Liver (tissue), 8 donors: ENCODE measurements at regions not wholly inside any gene's neighbourhood (a gene's known extent, or its start where the extent isn't known, plus 50 kb on each side); places are given as distances from the start of the nearest gene placed in this dataset.

ENCODE experiments used
- DNase-seq: peaks from one replicate; pipeline ENCODE4 v3.0.0-alpha.2; 2017; ENCODE audit warnings: low spot score
- H3K27ac ChIP-seq, 2 donors: one replicate each; pipeline ENCODE4 v1.7.0; 2013; ENCODE audit warnings: inconsistent platforms in 2 of 2, low read length in 2 of 2, control low read depth in 1 of 2, low read depth in 1 of 2, mild to moderate bottlenecking in 1 of 2
- H3K27me3 ChIP-seq, 4 donors: one replicate each; pipeline versions ENCODE4 v1.6.1 to v1.7.0; 2013; ENCODE audit warnings: low read length in 3 of 4, inconsistent platforms in 1 of 4, mild to moderate bottlenecking in 1 of 4, moderate library complexity in 1 of 4; ENCODE audit not compliant: control insufficient read depth in 4 of 4, insufficient read depth in 4 of 4
- H3K36me3 ChIP-seq, 4 donors: one replicate each; pipeline versions ENCODE4 v1.6.1 to v1.7.0; 2013; ENCODE audit warnings: low read length in 3 of 4, mild to moderate bottlenecking in 3 of 4, low read depth in 1 of 4, moderate library complexity in 1 of 4; ENCODE audit not compliant: control insufficient read depth in 4 of 4, insufficient read depth in 3 of 4
- H3K4me1 ChIP-seq, 4 donors: one replicate each; pipeline versions ENCODE4 v1.6.1 to v1.7.0; 2013; ENCODE audit warnings: low read length in 3 of 4, mild to moderate bottlenecking in 3 of 4, moderate library complexity in 1 of 4; ENCODE audit not compliant: control insufficient read depth in 4 of 4, insufficient read depth in 4 of 4
- H3K4me3 ChIP-seq, 3 donors: one replicate each; pipeline versions ENCODE4 v1.6.1 to v1.7.0; 2013; ENCODE audit warnings: low read length in 3 of 3, control low read depth in 1 of 3, low read depth in 1 of 3, mild to moderate bottlenecking in 1 of 3
- H3K9ac ChIP-seq, 2 donors: one replicate each; pipeline ENCODE4 v1.7.0; 2013; ENCODE audit warnings: low read length in 2 of 2, mild to moderate bottlenecking in 2 of 2, moderate library complexity in 2 of 2, control low read depth in 1 of 2, low read depth in 1 of 2
- H3K9me3 ChIP-seq, 4 donors: one replicate each; pipeline versions ENCODE4 v1.6.1 to v1.7.0; 2013; ENCODE audit warnings: low read length in 3 of 4; ENCODE audit not compliant: control insufficient read depth in 4 of 4
- EGR1 ChIP-seq, 2 donors: IDR thresholded peaks; 2 replicates each; pipeline ENCODE4 v1.6.1; 2016 to 2018; ENCODE audit warnings: antibody characterized with exemption in 2 of 2, low read depth in 2 of 2
- FOXA1 ChIP-seq: IDR thresholded peaks from 2 replicates; pipeline ENCODE4 v1.6.1; 2016; ENCODE audit warnings: antibody characterized with exemption
- FOXA2 ChIP-seq: IDR thresholded peaks from 2 replicates; pipeline ENCODE4 v1.6.1; 2016; ENCODE audit warnings: antibody characterized with exemption
- GABPA ChIP-seq, 2 donors: IDR thresholded peaks in 1 of 2; conservative IDR thresholded peaks in 1 of 2; 2 replicates each; pipeline ENCODE4 v1.6.1; 2016; ENCODE audit warnings: antibody characterized with exemption in 2 of 2, mild to moderate bottlenecking in 1 of 2, moderate library complexity in 1 of 2
- HNF4A ChIP-seq, 2 donors: conservative IDR thresholded peaks; 2 replicates each; pipeline ENCODE4 v1.6.1; 2016; ENCODE audit warnings: antibody characterized with exemption in 2 of 2, mild to moderate bottlenecking in 2 of 2
- MAX ChIP-seq: IDR thresholded peaks from 2 replicates; pipeline ENCODE4 v1.6.1; 2016; ENCODE audit warnings: antibody characterized with exemption
- NR2F2 ChIP-seq: IDR thresholded peaks from 2 replicates; pipeline ENCODE4 v1.6.1; 2016; ENCODE audit warnings: antibody characterized with exemption
- RAD21 ChIP-seq, 2 donors: IDR thresholded peaks; 2 replicates each; pipeline ENCODE4 v1.6.1; 2016; ENCODE audit warnings: antibody characterized with exemption in 2 of 2, mild to moderate bottlenecking in 2 of 2
- REST ChIP-seq: IDR thresholded peaks from 2 replicates; pipeline ENCODE4 v1.6.1; 2016; ENCODE audit warnings: antibody characterized with exemption, mild to moderate bottlenecking
- RXRA ChIP-seq, 2 donors: IDR thresholded peaks; 2 replicates each; pipeline ENCODE4 v1.6.1; 2017 to 2018; ENCODE audit warnings: antibody characterized with exemption in 2 of 2, mild to moderate bottlenecking in 1 of 2
- SP1 ChIP-seq: IDR thresholded peaks from 2 replicates; pipeline ENCODE4 v1.6.1; 2018; ENCODE audit warnings: antibody characterized with exemption, mild to moderate bottlenecking
- TAF1 ChIP-seq: conservative IDR thresholded peaks from 2 replicates; pipeline ENCODE4 v1.6.1; 2016; ENCODE audit warnings: antibody characterized with exemption, mild to moderate bottlenecking
- ZBTB33 ChIP-seq: IDR thresholded peaks from 2 replicates; pipeline ENCODE4 v1.6.1; 2016; ENCODE audit warnings: antibody characterized with exemption
- WGBS: extraction: QIAGEN DNeasy Blood & Tissue Kit; methylation state at CpG from one replicate; pipeline ENCODE4 v1.1.7; 2013; 5-methylcytosine and 5-hydroxymethylcytosine counted together
- TF ChIP-seq, protein P1 (sequence below): fragments of 150-350 bp; IDR thresholded peaks from 2 replicates; pipeline ENCODE4 v1.5.1; 2017; ENCODE audit warnings: improper control_type of control experiment, low read depth, low read length; ENCODE audit not compliant: missing input control
- donor health status: healthy.
- donor health status: healthy.
- donor health status: healthy.
- donor health status: healthy.
- donor health status: healthy.

- H3K27me3 ChIP-seq, result no peaks in the 10 kb centered on the region
- no peak for DNase-seq
- TF ChIP-seq FOXA1 (no peak), ZBTB33 (no peak), RXRA (IDR thresholded peaks at IDR 0.05) (no peak), NR2F2 (no peak)
- TF ChIP-seq, protein P1, sequence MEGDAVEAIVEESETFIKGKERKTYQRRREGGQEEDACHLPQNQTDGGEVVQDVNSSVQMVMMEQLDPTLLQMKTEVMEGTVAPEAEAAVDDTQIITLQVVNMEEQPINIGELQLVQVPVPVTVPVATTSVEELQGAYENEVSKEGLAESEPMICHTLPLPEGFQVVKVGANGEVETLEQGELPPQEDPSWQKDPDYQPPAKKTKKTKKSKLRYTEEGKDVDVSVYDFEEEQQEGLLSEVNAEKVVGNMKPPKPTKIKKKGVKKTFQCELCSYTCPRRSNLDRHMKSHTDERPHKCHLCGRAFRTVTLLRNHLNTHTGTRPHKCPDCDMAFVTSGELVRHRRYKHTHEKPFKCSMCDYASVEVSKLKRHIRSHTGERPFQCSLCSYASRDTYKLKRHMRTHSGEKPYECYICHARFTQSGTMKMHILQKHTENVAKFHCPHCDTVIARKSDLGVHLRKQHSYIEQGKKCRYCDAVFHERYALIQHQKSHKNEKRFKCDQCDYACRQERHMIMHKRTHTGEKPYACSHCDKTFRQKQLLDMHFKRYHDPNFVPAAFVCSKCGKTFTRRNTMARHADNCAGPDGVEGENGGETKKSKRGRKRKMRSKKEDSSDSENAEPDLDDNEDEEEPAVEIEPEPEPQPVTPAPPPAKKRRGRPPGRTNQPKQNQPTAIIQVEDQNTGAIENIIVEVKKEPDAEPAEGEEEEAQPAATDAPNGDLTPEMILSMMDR, result no peak
- H3K9ac ChIP-seq, result no peak overlapping the region
- H3K9me3 ChIP-seq, result no peaks in the 10 kb centered on the region
- H3K27ac ChIP-seq, result no peak overlapping the region
- no peaks in the 10 kb centered on the region for H3K36me3 ChIP-seq
- no peak overlapping the region for H3K4me3 ChIP-seq
- H3K4me1 ChIP-seq, result no peaks in the 10 kb centered on the region
- 77% methylated on average over 3 of the region's 3 CpGs for WGBS
These were observed 1149.5 kb upstream of the POT1 start for GRCh38 chr7:126079151-126079550.

DNA sequence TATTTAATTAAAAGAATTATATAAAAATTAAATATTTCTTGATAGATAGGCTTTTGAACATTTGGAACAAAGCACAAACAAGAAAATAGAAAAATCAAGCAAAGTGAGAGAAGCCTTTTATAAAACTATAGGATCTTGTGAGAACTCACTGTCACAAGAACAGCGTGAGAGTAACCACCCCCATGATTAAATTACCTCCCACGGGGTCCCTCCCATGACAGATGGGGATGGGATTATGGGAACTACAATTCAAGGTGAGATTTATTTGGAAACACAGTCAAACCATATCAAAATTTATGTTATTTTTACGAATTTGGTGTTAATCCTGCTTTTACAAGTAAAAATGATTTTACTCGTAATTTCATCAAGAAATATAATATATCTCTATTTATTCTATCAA lies 1136.1 kb upstream of the POT1 start:
- no peak for TF ChIP-seq REST
- TF ChIP-seq SP1, result no peak
- no peak for TF ChIP-seq EGR1 (IDR thresholded peaks at IDR 0.05; ENCODE audit: low read depth in 2 of 2)
- TF ChIP-seq FOXA1, result no peak
- no peak for TF ChIP-seq NR2F2
- TF ChIP-seq HNF4A (conservative IDR thresholded peaks at IDR 0.05), result no peak
- TF ChIP-seq FOXA2, result no peak
- no peak for TF ChIP-seq GABPA (IDR thresholded peaks at IDR 0.05 in 1 of 2, conservative IDR thresholded peaks at IDR 0.05 in 1 of 2)
- TF ChIP-seq RAD21 (IDR thresholded peaks at IDR 0.05), result no peak
- TF ChIP-seq MAX, result no peak
- no peak for TF ChIP-seq TAF1
- Histone ChIP-seq H3K9me3 (peaks cover 0 to 3% (median 0%) of the 10 kb centered on the region in 4 donors), H3K4me1 (no peaks in the 10 kb centered on the region), H3K27ac (no peak overlapping the region), H3K9ac (no peak overlapping the region), H3K27me3 (no peaks in the 10 kb centered on the region), H3K36me3 (no peaks in the 10 kb centered on the region), H3K4me3 (no peak overlapping the region)
- 61% methylated on average over 4 of the region's 4 CpGs for WGBS
- no peak for DNase-seq
